ENCODE measurements at regions not wholly inside any gene's neighbourhood (a gene's known extent, or its start where the extent isn't known, plus 50 kb on each side); places are given as distances from the start of the nearest gene placed in this dataset.
A peak's percentile ranks its signal among the peaks of the same experiment; 100 is the strongest.

DNA sequence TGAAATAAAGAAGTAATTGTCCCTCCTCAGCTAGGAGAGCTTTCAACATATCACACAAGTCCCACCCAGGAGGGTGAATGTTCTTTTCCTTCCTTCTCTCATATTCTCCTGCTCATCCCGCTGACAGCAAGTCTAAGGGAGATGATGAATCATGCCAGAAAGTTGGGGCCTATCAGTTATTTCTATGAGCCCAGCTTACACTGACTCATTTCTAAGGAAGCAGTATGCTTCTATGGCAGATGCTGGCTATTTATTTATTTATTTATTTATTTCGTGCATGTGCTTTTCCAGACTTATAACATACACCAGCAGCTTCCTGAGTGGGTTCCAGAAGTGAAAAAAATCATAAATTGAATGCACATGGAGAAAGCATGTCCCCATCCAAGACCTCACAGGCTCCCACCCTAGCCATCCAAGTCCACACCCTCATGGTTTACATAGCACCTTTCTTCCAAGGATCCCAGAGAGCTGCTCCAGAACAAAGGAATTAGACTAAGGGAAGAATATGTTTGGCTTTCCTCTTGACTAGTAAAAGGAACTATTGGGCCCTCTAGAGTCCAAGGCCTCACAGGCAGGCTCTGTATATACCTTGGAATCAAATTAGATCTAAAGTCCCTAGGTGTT lies 1074.2 kb upstream of the ZEB2 start:
- 0% methylated on average over 1 of the region's 2 CpGs for WGBS
- no peak overlapping the region for H3K4ac ChIP-seq (ENCODE audit: low read depth in 1 of 2, low read length in 2 of 2)

DNA sequence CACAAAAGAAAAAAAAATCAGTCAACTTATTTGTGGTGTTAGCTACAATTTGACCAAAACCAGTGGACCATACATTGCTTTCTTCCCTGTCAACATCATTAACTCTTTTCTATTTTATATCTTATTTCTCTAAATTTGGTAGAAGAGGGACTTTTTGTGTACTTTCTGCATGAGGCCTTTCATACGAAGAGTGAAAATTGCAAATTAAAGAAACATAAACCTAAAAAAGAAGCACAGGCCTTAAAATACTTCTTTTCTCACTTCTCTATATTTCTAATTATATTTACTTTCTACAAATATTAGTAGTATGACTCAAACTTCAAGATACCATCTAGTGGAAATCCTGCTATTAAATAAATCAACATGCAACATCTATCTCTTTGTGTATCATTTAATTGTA lies 1073.4 kb upstream of the ZEB2 start:
- Histone ChIP-seq H3K14ac (ENCODE audit: low read length in 2 of 2) (no peak overlapping the region), H4K8ac (ENCODE audit: low read length) (no peak overlapping the region), H3K18ac (ENCODE audit: low read depth in 1 of 2, low read length in 2 of 2) (no peak overlapping the region), H3K4me2 (ENCODE audit: low read length, poor library complexity, severe bottlenecking) (no peak overlapping the region), H3K9me3 (ENCODE audit: control insufficient read depth, low read length) (no peaks in the 10 kb centered on the region), H3K23ac (ENCODE audit: low read length in 2 of 2) (no peak overlapping the region), H2AFZ (ENCODE audit: low read depth, low read length) (no peak overlapping the region), H3K4me3 (ENCODE audit: insufficient read depth in 1 of 2, low read depth in 1 of 2, low read length in 2 of 2) (no peak overlapping the region), H2AK5ac (ENCODE audit: low read length, severe bottlenecking) (no peak overlapping the region), H3K27me3 (ENCODE audit: control insufficient read depth in 1 of 2, insufficient read depth in 1 of 2, low read length in 2 of 2) (no peaks in the 10 kb centered on the region), H2BK15ac (ENCODE audit: low read depth, poor library complexity, severe bottlenecking) (no peak overlapping the region), H3K4me1 (ENCODE audit: control insufficient read depth, insufficient read depth, low read depth, low read length) (peaks cover 1% of the 10 kb centered on the region), H3K79me1 (replicated peaks; ENCODE audit: low read length, poor library complexity, severe bottlenecking) (no peaks in the 10 kb centered on the region), H3K27ac (ENCODE audit: low read length, poor library complexity, severe bottlenecking) (no peak overlapping the region), H3K4ac (ENCODE audit: low read depth in 1 of 2, low read length in 2 of 2) (no peak overlapping the region), H2BK5ac (ENCODE audit: low read depth, low read length, poor library complexity, severe bottlenecking) (no peak overlapping the region), H2BK120ac (ENCODE audit: low read depth, low read length) (no peak overlapping the region), H3K36me3 (ENCODE audit: control insufficient read depth in 1 of 2, insufficient read depth in 2 of 2, low read depth in 1 of 2, low read length in 2 of 2) (no peaks in the 10 kb centered on the region), H2BK12ac (ENCODE audit: low read length in 2 of 2) (no peak overlapping the region), H3K9ac (ENCODE audit: low read length) (peak overlapping the region; percentile 20), H4K91ac (ENCODE audit: low read length) (no peak overlapping the region)
- no peak for DNase-seq
- no CpG with 5 or more reads among the region's 1 CpG for WGBS

More for the DNA sequence above, 1074.2 kb upstream of the ZEB2 start:
- no peak overlapping the region for H2BK15ac ChIP-seq (ENCODE audit: low read depth, poor library complexity, severe bottlenecking)
- no peaks in the 10 kb centered on the region for H3K9me3 ChIP-seq (ENCODE audit: control insufficient read depth, low read length)
- peak overlapping the region in 1 of 2 experiments; percentile 59 for H2BK12ac ChIP-seq (ENCODE audit: low read length in 2 of 2)
- H3K27me3 ChIP-seq (ENCODE audit: control insufficient read depth in 1 of 2, insufficient read depth in 1 of 2, low read length in 2 of 2), result no peaks in the 10 kb centered on the region
- H3K9ac ChIP-seq (ENCODE audit: low read length), result peak overlapping the region; percentile 46
- H3K36me3 ChIP-seq (ENCODE audit: control insufficient read depth in 1 of 2, insufficient read depth in 2 of 2, low read depth in 1 of 2, low read length in 2 of 2), result no peaks in the 10 kb centered on the region
- H2BK120ac ChIP-seq (ENCODE audit: low read depth, low read length), result no peak overlapping the region
- H2BK5ac ChIP-seq (ENCODE audit: low read depth, low read length, poor library complexity, severe bottlenecking), result no peak overlapping the region
- no peak overlapping the region for H3K23ac ChIP-seq (ENCODE audit: low read length in 2 of 2)
- H4K8ac ChIP-seq (ENCODE audit: low read length), result peak overlapping the region; percentile 61
- no peaks in the 10 kb centered on the region for H3K79me1 ChIP-seq (replicated peaks; ENCODE audit: low read length, poor library complexity, severe bottlenecking)
- no peak overlapping the region for H3K4me3 ChIP-seq (ENCODE audit: insufficient read depth in 1 of 2, low read depth in 1 of 2, low read length in 2 of 2)
- H3K4me1 ChIP-seq (ENCODE audit: control insufficient read depth, insufficient read depth, low read depth, low read length), result peaks cover 1% of the 10 kb centered on the region
- no peak overlapping the region for H3K14ac ChIP-seq (ENCODE audit: low read length in 2 of 2)
- no peak overlapping the region for H2AFZ ChIP-seq (ENCODE audit: low read depth, low read length)
- DNase-seq, result peak; percentile 91
- H2AK5ac ChIP-seq (ENCODE audit: low read length, severe bottlenecking), result no peak overlapping the region
- H3K4me2 ChIP-seq (ENCODE audit: low read length, poor library complexity, severe bottlenecking), result no peak overlapping the region
- H4K91ac ChIP-seq (ENCODE audit: low read length), result no peak overlapping the region
- peak overlapping the region in 1 of 2 experiments; percentile 21 for H3K18ac ChIP-seq (ENCODE audit: low read depth in 1 of 2, low read length in 2 of 2)
- peak overlapping the region; percentile 71 for H3K27ac ChIP-seq (ENCODE audit: low read length, poor library complexity, severe bottlenecking)

DNA sequence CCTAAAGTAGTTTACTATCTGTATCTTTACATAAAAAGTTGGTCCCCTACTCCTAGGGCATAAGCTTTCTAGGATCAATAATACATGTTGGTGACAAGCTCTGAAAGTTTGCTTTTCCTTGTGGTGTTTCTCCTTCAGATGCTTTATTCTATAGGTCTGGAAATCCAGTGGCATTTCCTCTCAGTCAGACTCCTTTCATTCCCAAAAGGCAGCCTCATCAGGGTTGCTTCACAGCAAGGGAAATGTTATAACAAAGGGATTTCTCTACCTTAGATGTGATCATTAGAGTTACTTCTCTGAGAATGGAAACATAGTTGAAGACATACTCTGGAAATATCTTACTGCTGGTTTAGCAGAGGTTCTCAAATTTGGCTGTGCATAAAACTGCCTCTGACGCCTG lies 1072.4 kb upstream of the ZEB2 start:
- Histone ChIP-seq H3K9ac (ENCODE audit: low read length) (no peak overlapping the region), H3K79me1 (replicated peaks; ENCODE audit: low read length, poor library complexity, severe bottlenecking) (no peaks in the 10 kb centered on the region), H2AFZ (ENCODE audit: low read depth, low read length) (no peak overlapping the region), H2AK5ac (ENCODE audit: low read length, severe bottlenecking) (no peak overlapping the region), H3K27me3 (ENCODE audit: control insufficient read depth in 1 of 2, insufficient read depth in 1 of 2, low read length in 2 of 2) (no peaks in the 10 kb centered on the region), H3K36me3 (ENCODE audit: control insufficient read depth in 1 of 2, insufficient read depth in 2 of 2, low read depth in 1 of 2, low read length in 2 of 2) (no peaks in the 10 kb centered on the region), H3K4ac (ENCODE audit: low read depth in 1 of 2, low read length in 2 of 2) (peak overlapping the region in 1 of 2 experiments; percentile 64), H2BK5ac (ENCODE audit: low read depth, low read length, poor library complexity, severe bottlenecking) (no peak overlapping the region), H3K18ac (ENCODE audit: low read depth in 1 of 2, low read length in 2 of 2) (no peak overlapping the region), H2BK15ac (ENCODE audit: low read depth, poor library complexity, severe bottlenecking) (no peak overlapping the region), H3K23ac (ENCODE audit: low read length in 2 of 2) (no peak overlapping the region), H4K91ac (ENCODE audit: low read length) (no peak overlapping the region), H4K8ac (ENCODE audit: low read length) (no peak overlapping the region), H3K27ac (ENCODE audit: low read length, poor library complexity, severe bottlenecking) (no peak overlapping the region), H3K14ac (ENCODE audit: low read length in 2 of 2) (peak overlapping the region in 1 of 2 experiments; percentile 57), H3K4me3 (ENCODE audit: insufficient read depth in 1 of 2, low read depth in 1 of 2, low read length in 2 of 2) (no peak overlapping the region), H3K9me3 (ENCODE audit: control insufficient read depth, low read length) (no peaks in the 10 kb centered on the region), H2BK12ac (ENCODE audit: low read length in 2 of 2) (no peak overlapping the region), H3K4me1 (ENCODE audit: control insufficient read depth, insufficient read depth, low read depth, low read length) (peaks cover 1% of the 10 kb centered on the region), H2BK120ac (ENCODE audit: low read depth, low read length) (peak overlapping the region; percentile 1), H3K4me2 (ENCODE audit: low read length, poor library complexity, severe bottlenecking) (no peak overlapping the region)
- 100% methylated on average over 1 of the region's 1 CpG for WGBS
- DNase-seq, result no peak

DNA sequence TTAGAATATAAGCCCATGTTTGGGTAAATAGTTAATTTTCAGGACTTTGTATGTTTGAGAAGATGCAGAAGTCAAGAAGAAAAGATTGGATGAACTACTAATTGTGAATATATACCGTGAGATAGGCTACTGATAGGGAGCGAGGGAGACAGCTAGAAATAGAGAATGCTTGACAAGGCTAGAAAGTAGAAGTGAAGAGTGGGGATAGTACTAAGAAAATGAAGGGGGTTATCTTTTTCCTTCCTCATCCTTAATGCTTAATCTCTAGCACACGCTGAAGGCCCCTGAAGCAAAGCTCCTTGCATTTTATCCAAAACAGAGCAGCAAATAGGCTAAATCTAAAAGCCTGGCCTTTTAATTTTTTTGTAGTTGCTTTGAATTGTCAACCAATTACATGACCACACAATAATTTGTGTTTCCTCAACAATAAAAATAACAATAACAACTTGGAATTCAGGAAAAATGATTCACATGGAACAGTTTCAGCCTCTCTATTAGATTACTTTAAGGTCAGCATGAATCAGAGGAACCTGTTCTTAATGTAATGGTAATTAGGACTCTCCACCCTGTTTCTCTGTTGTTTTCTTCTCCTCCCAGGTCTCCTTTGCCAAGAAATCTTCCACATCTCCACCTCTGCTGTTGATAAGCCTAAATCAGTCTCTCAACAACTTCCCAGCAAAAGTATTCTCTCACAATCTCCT lies 1071.3 kb upstream of the ZEB2 start:
- H3K4me1 ChIP-seq (ENCODE audit: control insufficient read depth, insufficient read depth, low read depth, low read length), result peaks cover 1% of the 10 kb centered on the region
- H3K9ac ChIP-seq (ENCODE audit: low read length), result no peak overlapping the region
- no peak overlapping the region for H2AK5ac ChIP-seq (ENCODE audit: low read length, severe bottlenecking)
- H4K8ac ChIP-seq (ENCODE audit: low read length), result no peak overlapping the region
- no peak overlapping the region for H4K91ac ChIP-seq (ENCODE audit: low read length)
- H3K4me2 ChIP-seq (ENCODE audit: low read length, poor library complexity, severe bottlenecking), result no peak overlapping the region
- no peaks in the 10 kb centered on the region for H3K9me3 ChIP-seq (ENCODE audit: control insufficient read depth, low read length)
- H2BK5ac ChIP-seq (ENCODE audit: low read depth, low read length, poor library complexity, severe bottlenecking), result no peak overlapping the region
- H2BK120ac ChIP-seq (ENCODE audit: low read depth, low read length), result no peak overlapping the region
- no peaks in the 10 kb centered on the region for H3K79me1 ChIP-seq (replicated peaks; ENCODE audit: low read length, poor library complexity, severe bottlenecking)
- no peak overlapping the region for H3K4me3 ChIP-seq (ENCODE audit: insufficient read depth in 1 of 2, low read depth in 1 of 2, low read length in 2 of 2)
- H2BK15ac ChIP-seq (ENCODE audit: low read depth, poor library complexity, severe bottlenecking), result no peak overlapping the region
- H2AFZ ChIP-seq (ENCODE audit: low read depth, low read length), result no peak overlapping the region
- no peak overlapping the region for H3K18ac ChIP-seq (ENCODE audit: low read depth in 1 of 2, low read length in 2 of 2)
- H2BK12ac ChIP-seq (ENCODE audit: low read length in 2 of 2), result no peak overlapping the region
- H3K23ac ChIP-seq (ENCODE audit: low read length in 2 of 2), result no peak overlapping the region
- no peaks in the 10 kb centered on the region for H3K36me3 ChIP-seq (ENCODE audit: control insufficient read depth in 1 of 2, insufficient read depth in 2 of 2, low read depth in 1 of 2, low read length in 2 of 2)
- H3K27me3 ChIP-seq (ENCODE audit: control insufficient read depth in 1 of 2, insufficient read depth in 1 of 2, low read length in 2 of 2), result no peaks in the 10 kb centered on the region
- H3K27ac ChIP-seq (ENCODE audit: low read length, poor library complexity, severe bottlenecking), result no peak overlapping the region
- no peak overlapping the region for H3K4ac ChIP-seq (ENCODE audit: low read depth in 1 of 2, low read length in 2 of 2)
- no peak for DNase-seq
- 100% methylated on average over 3 of the region's 3 CpGs for WGBS
- no peak overlapping the region for H3K14ac ChIP-seq (ENCODE audit: low read length in 2 of 2)
